SH-SY5Y (cell line): ENCODE measurements at regions not wholly inside any gene's neighbourhood (a gene's known extent, or its start where the extent isn't known, plus 50 kb on each side); places are given as distances from the start of the nearest gene placed in this dataset.

Source experiments
- GATA2 ChIP-seq: IDR thresholded peaks from 2 replicates; pipeline ENCODE4 v1.6.1; 2011; ENCODE audit warnings: mild to moderate bottlenecking, low read depth, low read length
- GATA3 ChIP-seq: IDR thresholded peaks from 2 replicates; pipeline ENCODE4 v1.6.1; 2011; ENCODE audit warnings: low read depth, mild to moderate bottlenecking, low read length, moderate library complexity

GRCh38 chr10:107952649-107953556 is 788.4 kb upstream of the SORCS1 start:
- TF ChIP-seq GATA2 (no peak), GATA3 (no peak)

GRCh38 chr10:107942826-107943225 is 778.3 kb upstream of the SORCS1 start:
- TF ChIP-seq GATA2, result no peak
- no peak for TF ChIP-seq GATA3

- TF ChIP-seq GATA3 (no peak), GATA2 (no peak)
These were observed 768.6 kb upstream of the SORCS1 start for GRCh38 chr10:107933076-107933475.

- TF ChIP-seq GATA3, result no peak
- TF ChIP-seq GATA2, result no peak
These were observed 767.3 kb upstream of the SORCS1 start for GRCh38 chr10:107931808-107932207.

GRCh38 chr10:107930037-107930436 is 765.5 kb upstream of the SORCS1 start:
- TF ChIP-seq GATA2 (no peak), GATA3 (no peak)

GRCh38 chr10:107924458-107924857 is 760.0 kb upstream of the SORCS1 start:
- TF ChIP-seq GATA2, result no peak
- TF ChIP-seq GATA3, result no peak

- no peak for TF ChIP-seq GATA2
- TF ChIP-seq GATA3, result no peak
These were observed 755.2 kb upstream of the SORCS1 start for GRCh38 chr10:107919626-107920235.

GRCh38 chr10:107918171-107918570 is 753.7 kb upstream of the SORCS1 start:
- TF ChIP-seq GATA2 (no peak), GATA3 (no peak)

GRCh38 chr10:107915215-107915610 is 750.7 kb upstream of the SORCS1 start:
- no peak for TF ChIP-seq GATA3
- TF ChIP-seq GATA2, result no peak

GRCh38 chr10:107914450-107915214 is 750.1 kb upstream of the SORCS1 start:
- TF ChIP-seq GATA3 (no peak), GATA2 (no peak)

- TF ChIP-seq GATA2 (no peak), GATA3 (no peak)
These were observed 749.1 kb upstream of the SORCS1 start for GRCh38 chr10:107913317-107914294.

GRCh38 chr10:107901076-107901475 is 736.6 kb upstream of the SORCS1 start:
- TF ChIP-seq GATA3 (no peak), GATA2 (no peak)

- no peak for TF ChIP-seq GATA3
- no peak for TF ChIP-seq GATA2
These were observed 735.6 kb upstream of the SORCS1 start for GRCh38 chr10:107900131-107900530.
